H9 (cell line): ENCODE measurements at regions not wholly inside any gene's neighbourhood (a gene's known extent, or its start where the extent isn't known, plus 50 kb on each side); places are given as distances from the start of the nearest gene placed in this dataset.

Source experiments
- DNase-seq: peaks from one replicate; pipeline ENCODE4 v3.0.0-alpha.2; 2017
- H2AFZ ChIP-seq: one replicate; pipeline ENCODE4 v1.6.1; 2013; ENCODE audit warnings: mild to moderate bottlenecking, low read length, control low read depth, moderate library complexity
- H2AK5ac ChIP-seq: 2 replicates; pipeline ENCODE4 v1.6.1; 2013; ENCODE audit warnings: low read length, control low read depth, mixed read lengths; ENCODE audit not compliant: insufficient read length
- H2BK120ac ChIP-seq: one replicate; pipeline ENCODE4 v1.6.1; 2013; ENCODE audit warnings: low read depth, mild to moderate bottlenecking, low read length, control low read depth, inconsistent platforms; ENCODE audit not compliant: poor library complexity, severe bottlenecking
- H2BK12ac ChIP-seq: 2 replicates; pipeline ENCODE4 v1.6.1; 2013; ENCODE audit warnings: low read length, control low read depth, mixed read lengths, low read depth; ENCODE audit not compliant: insufficient read length
- H2BK15ac ChIP-seq: 2 replicates; pipeline ENCODE4 v1.6.1; 2013; ENCODE audit warnings: low read depth, low read length, control low read depth
- H2BK20ac ChIP-seq: one replicate; pipeline ENCODE4 v1.6.1; 2013; ENCODE audit warnings: low read depth, mild to moderate bottlenecking, low read length, control low read depth, inconsistent platforms; ENCODE audit not compliant: poor library complexity, severe bottlenecking
- H2BK5ac ChIP-seq: 2 replicates; pipeline ENCODE4 v1.6.1; 2013; ENCODE audit warnings: low read length, control low read depth, mixed read lengths; ENCODE audit not compliant: insufficient read length
- H3K14ac ChIP-seq: 2 replicates; pipeline ENCODE4 v1.6.1; 2013; ENCODE audit warnings: low read length, control low read depth; ENCODE audit not compliant: insufficient read depth
- H3K18ac ChIP-seq: 2 replicates; pipeline ENCODE4 v1.6.1; 2013; ENCODE audit warnings: low read depth, mild to moderate bottlenecking, mixed read lengths, low read length, control low read depth; ENCODE audit not compliant: insufficient read length
- H3K23ac ChIP-seq: 2 replicates; pipeline ENCODE4 v1.6.1; 2013; ENCODE audit warnings: low read length, control low read depth, mixed read lengths, low read depth; ENCODE audit not compliant: insufficient read length
- H3K23me2 ChIP-seq: 2 replicates; pipeline ENCODE4 v1.6.1; 2013; ENCODE audit warnings: low read depth, mild to moderate bottlenecking, mixed read lengths, low read length, control low read depth; ENCODE audit not compliant: insufficient read length, poor library complexity, severe bottlenecking
- H3K27ac ChIP-seq: 2 replicates; pipeline ENCODE4 v1.5.1; 2013; ENCODE audit warnings: low read length, control low read depth, mixed read lengths, low read depth; ENCODE audit not compliant: insufficient read length
- H3K27me3 ChIP-seq: 2 replicates; pipeline ENCODE4 v1.6.1; 2013; ENCODE audit warnings: low read length, control low read depth, inconsistent platforms; ENCODE audit not compliant: insufficient read depth
- H3K4ac ChIP-seq: 2 replicates; pipeline ENCODE4 v1.6.1; 2013; ENCODE audit warnings: low read depth, mild to moderate bottlenecking, control low read depth, inconsistent platforms, low read length, moderate library complexity
- H3K4me1 ChIP-seq: 2 replicates; pipeline ENCODE4 v1.6.1; 2013; ENCODE audit warnings: low read length, control low read depth, inconsistent platforms; ENCODE audit not compliant: insufficient read depth
- H3K4me2 ChIP-seq: 2 replicates; pipeline ENCODE4 v1.6.1; 2013; ENCODE audit warnings: low read length, control low read depth, mixed read lengths; ENCODE audit not compliant: insufficient read length, insufficient read depth
- H3K56ac ChIP-seq: 2 replicates; pipeline ENCODE4 v1.6.1; 2013; ENCODE audit warnings: low read depth, mild to moderate bottlenecking, mixed read lengths, low read length, control low read depth; ENCODE audit not compliant: insufficient read length
- H3K79me1 ChIP-seq: 2 replicates; pipeline ENCODE4 v1.6.1; 2013; ENCODE audit warnings: low read depth, mild to moderate bottlenecking, moderate library complexity, low read length, control low read depth, inconsistent platforms; ENCODE audit not compliant: insufficient read depth, poor library complexity, severe bottlenecking
- H3K79me2 ChIP-seq: 2 replicates; pipeline ENCODE4 v1.6.1; 2013; ENCODE audit warnings: low read length, control low read depth, inconsistent platforms; ENCODE audit not compliant: insufficient read depth
- H3K9ac ChIP-seq: 2 replicates; pipeline ENCODE4 v1.6.1; 2013; ENCODE audit warnings: low read length, control low read depth, mixed read lengths; ENCODE audit not compliant: insufficient read length; ENCODE audit errors: extremely low read depth
- H3K9me3 ChIP-seq: one replicate; pipeline ENCODE4 v1.6.1; 2013; ENCODE audit warnings: low read depth, low read length, inconsistent platforms; ENCODE audit not compliant: control insufficient read depth
- H3T11ph ChIP-seq: one replicate; pipeline ENCODE4 v1.6.1; 2013; ENCODE audit warnings: mild to moderate bottlenecking, low read length, control low read depth, inconsistent platforms
- H4K20me1 ChIP-seq: one replicate; pipeline ENCODE4 v1.6.1; 2013; ENCODE audit not compliant: control insufficient read depth, insufficient read length, insufficient read depth
- H4K5ac ChIP-seq: 2 replicates; pipeline ENCODE4 v1.6.1; 2013; ENCODE audit warnings: low read depth, mild to moderate bottlenecking, mixed read lengths, low read length, control low read depth; ENCODE audit not compliant: insufficient read length
- H4K8ac ChIP-seq: replicated peaks from 2 replicates; pipeline ENCODE4 v1.6.1; 2013; ENCODE audit warnings: low read length, control low read depth, mixed read lengths, low read depth; ENCODE audit not compliant: insufficient read length
- H4K91ac ChIP-seq: 2 replicates; pipeline ENCODE4 v1.6.1; 2013; ENCODE audit warnings: low read depth, mild to moderate bottlenecking, moderate library complexity, mixed read lengths, low read length, control low read depth; ENCODE audit not compliant: insufficient read length
- H3K27ac Mint-ChIP-seq, 3 experiments: 2 replicates in 2 of 3; 3 replicates in 1 of 3; pipeline ENCODE4 v1.8.0; 2020 to 2021; ENCODE audit warnings: mixed read lengths in 3 of 3, mild to moderate bottlenecking in 1 of 3, moderate library complexity in 1 of 3
- H3K27me3 Mint-ChIP-seq: 2 replicates; pipeline ENCODE4 v1.8.0; 2021; ENCODE audit warnings: low read depth, mild to moderate bottlenecking, moderate library complexity, mixed read lengths
- H3K36me3 Mint-ChIP-seq, 3 experiments: 2 replicates in 2 of 3; 3 replicates in 1 of 3; pipeline ENCODE4 v1.8.0; 2020 to 2021; ENCODE audit warnings: low read depth in 3 of 3, mixed read lengths in 3 of 3; ENCODE audit not compliant: insufficient read depth in 1 of 3
- H3K4me1 Mint-ChIP-seq, 2 experiments: 2 replicates each; pipeline ENCODE4 v1.8.0; 2020; ENCODE audit warnings: mixed read lengths in 2 of 2
- H3K4me3 Mint-ChIP-seq, 2 experiments: 2 replicates in 1 of 2; 3 replicates in 1 of 2; pipeline ENCODE4 v1.8.0; 2020 to 2021; ENCODE audit warnings: mild to moderate bottlenecking in 2 of 2, mixed read lengths in 2 of 2, moderate library complexity in 1 of 2
- H3K9me3 Mint-ChIP-seq, 2 experiments: 2 replicates in 1 of 2; 3 replicates in 1 of 2; pipeline ENCODE4 v1.8.0; 2020; ENCODE audit warnings: mild to moderate bottlenecking in 2 of 2, mixed read lengths in 2 of 2, moderate library complexity in 1 of 2
- WGBS: extraction: QIAGEN DNeasy Blood & Tissue Kit; methylation state at CpG from one replicate; pipeline ENCODE4 v1.1.7; 2013; ENCODE audit warnings: missing lambda C conversion rate, low lambda C conversion rate, mixed read lengths; ENCODE audit not compliant: insufficient read length; ENCODE audit errors: extremely low coverage; 5-methylcytosine and 5-hydroxymethylcytosine counted together
- TF ChIP-seq, protein P1 (sequence below): fragments of 200-600 bp; sonication (generic); conservative IDR thresholded peaks from 3 replicates; pipeline ENCODE4 v1.8.0; 2021; ENCODE audit warnings: antibody characterized with exemption, mild to moderate bottlenecking

DNA sequence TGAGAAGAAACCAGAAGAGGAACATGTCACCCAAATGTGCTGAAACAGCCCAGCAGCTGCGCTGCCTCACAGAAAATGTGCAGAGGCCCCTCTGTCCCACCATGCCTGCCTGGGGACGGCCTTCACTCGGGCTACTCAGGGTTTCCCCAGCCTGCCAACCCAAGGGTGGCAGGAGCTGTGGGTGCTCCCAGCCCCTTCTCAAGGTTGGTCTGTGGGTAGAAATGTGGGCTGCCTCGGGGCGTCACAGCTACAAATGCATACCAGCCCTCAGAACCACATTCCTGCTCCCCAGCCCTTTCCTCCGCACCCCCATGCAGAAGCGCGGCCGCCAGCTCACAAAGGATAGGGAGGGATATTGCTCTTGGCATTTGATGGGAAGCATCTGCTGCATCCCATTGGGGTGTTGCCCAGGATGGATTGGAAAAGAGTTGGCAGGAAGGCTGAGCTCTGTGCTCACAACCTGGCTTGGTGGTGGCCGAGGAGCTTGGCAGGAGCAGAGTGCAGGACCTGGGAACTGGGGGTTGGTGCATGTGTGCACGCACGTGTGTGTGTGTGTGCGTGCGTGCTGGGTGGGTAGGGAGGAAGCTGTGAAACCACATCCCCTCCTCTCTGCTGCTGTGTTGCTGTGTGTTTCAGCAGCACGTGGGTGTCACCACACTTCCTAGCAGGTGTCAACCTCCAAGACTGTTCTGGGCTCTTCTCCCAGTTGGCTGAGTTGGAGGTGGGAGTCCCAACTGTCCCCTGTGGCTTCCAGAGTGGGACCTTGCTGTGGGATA, 304.4 kb downstream of the SEC14L1 start:
- no peaks in the 10 kb centered on the region for H4K20me1 ChIP-seq
- H3K9me3 Mint-ChIP-seq: no peaks in the 10 kb centered on the region; a peak in 1 of 5 replicates
- no peaks in the 10 kb centered on the region for H3K23me2 ChIP-seq
- H3K27me3 ChIP-seq: no peaks in the 10 kb centered on the region
- no peak overlapping the region for H2AFZ ChIP-seq
- no peak overlapping the region for H3K56ac ChIP-seq
- no peak overlapping the region for H3K27ac ChIP-seq
- H2BK15ac ChIP-seq: no peak overlapping the region
- H2BK5ac ChIP-seq: no peak overlapping the region
- H3K4me2 ChIP-seq: no peak overlapping the region
- H4K91ac ChIP-seq: no peak overlapping the region
- H3K4me1 Mint-ChIP-seq: peaks cover 18 to 29% of the 10 kb centered on the region in 2 experiments
- no peak overlapping the region for H2AK5ac ChIP-seq
- peak overlapping the region; percentile 2 to 81 (median 11); a peak in 3 of 7 replicates for H3K27ac Mint-ChIP-seq
- H2BK12ac ChIP-seq: no peak overlapping the region
- no peak overlapping the region for H2BK120ac ChIP-seq
- H3K4me1 ChIP-seq: no peaks in the 10 kb centered on the region
- no peak overlapping the region for H4K8ac ChIP-seq
- H3K9ac ChIP-seq: no peak overlapping the region
- H3K4ac ChIP-seq: no peak overlapping the region
- H3K9me3 ChIP-seq: no peaks in the 10 kb centered on the region
- H3K79me2 ChIP-seq: no peaks in the 10 kb centered on the region
- H3K79me1 ChIP-seq: no peaks in the 10 kb centered on the region
- no peak overlapping the region for H3K14ac ChIP-seq
- TF ChIP-seq, protein P1, sequence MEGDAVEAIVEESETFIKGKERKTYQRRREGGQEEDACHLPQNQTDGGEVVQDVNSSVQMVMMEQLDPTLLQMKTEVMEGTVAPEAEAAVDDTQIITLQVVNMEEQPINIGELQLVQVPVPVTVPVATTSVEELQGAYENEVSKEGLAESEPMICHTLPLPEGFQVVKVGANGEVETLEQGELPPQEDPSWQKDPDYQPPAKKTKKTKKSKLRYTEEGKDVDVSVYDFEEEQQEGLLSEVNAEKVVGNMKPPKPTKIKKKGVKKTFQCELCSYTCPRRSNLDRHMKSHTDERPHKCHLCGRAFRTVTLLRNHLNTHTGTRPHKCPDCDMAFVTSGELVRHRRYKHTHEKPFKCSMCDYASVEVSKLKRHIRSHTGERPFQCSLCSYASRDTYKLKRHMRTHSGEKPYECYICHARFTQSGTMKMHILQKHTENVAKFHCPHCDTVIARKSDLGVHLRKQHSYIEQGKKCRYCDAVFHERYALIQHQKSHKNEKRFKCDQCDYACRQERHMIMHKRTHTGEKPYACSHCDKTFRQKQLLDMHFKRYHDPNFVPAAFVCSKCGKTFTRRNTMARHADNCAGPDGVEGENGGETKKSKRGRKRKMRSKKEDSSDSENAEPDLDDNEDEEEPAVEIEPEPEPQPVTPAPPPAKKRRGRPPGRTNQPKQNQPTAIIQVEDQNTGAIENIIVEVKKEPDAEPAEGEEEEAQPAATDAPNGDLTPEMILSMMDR: no peak
- WGBS: no CpG with 5 or more reads among the region's 15 CpGs
- H3K36me3 Mint-ChIP-seq: peaks cover 0 to 2% (median 0%) of the 10 kb centered on the region in 3 experiments; a peak in 3 of 7 replicates
- DNase-seq: no peak
- no peaks in the 10 kb centered on the region; the same call in 1 of the 2 replicates for H3K27me3 Mint-ChIP-seq
- no peak overlapping the region for H3K4me3 Mint-ChIP-seq
- no peak overlapping the region for H3K18ac ChIP-seq
- no peak overlapping the region for H3T11ph ChIP-seq
- H3K23ac ChIP-seq: no peak overlapping the region
- H4K5ac ChIP-seq: no peak overlapping the region
- H2BK20ac ChIP-seq: no peak overlapping the region
